Cardiac muscle cell (in vitro differentiated cells and primary cell): ENCODE measurements at regions not wholly inside any gene's neighbourhood (a gene's known extent, or its start where the extent isn't known, plus 50 kb on each side); places are given as distances from the start of the nearest gene placed in this dataset.

Experiments used
- DNase-seq, 2 donors: peaks; one replicate each; pipeline versions ENCODE4 v3.0.0 to v3.0.0-alpha.2; 2010 to 2017; ENCODE audit warnings: low read depth in 1 of 2, low spot score in 1 of 2
- H3K27ac ChIP-seq: fragments of 200-600 bp; sonication (generic); 2 replicates; pipeline ENCODE4 v1.5.1; 2016
- H3K27me3 ChIP-seq: fragments of 200-600 bp; sonication (generic); 2 replicates; pipeline ENCODE4 v1.6.0; 2016; ENCODE audit warnings: control low read depth
- H3K36me3 ChIP-seq: fragments of 200-600 bp; sonication (generic); 2 replicates; pipeline ENCODE4 v1.5.1; 2016; ENCODE audit warnings: control low read depth
- H3K4me1 ChIP-seq: fragments of 200-600 bp; sonication (generic); 2 replicates; pipeline ENCODE4 v1.8.1; 2017; ENCODE audit warnings: low read depth, mild to moderate bottlenecking, mixed run types
- H3K4me3 ChIP-seq: fragments of 200-600 bp; sonication (generic); 2 replicates; pipeline ENCODE4 v1.5.1; 2016; ENCODE audit warnings: mild to moderate bottlenecking
- H3K9me3 ChIP-seq: fragments of 200-600 bp; sonication (generic); 2 replicates; pipeline ENCODE4 v1.5.1; 2017; ENCODE audit warnings: low read depth, mild to moderate bottlenecking, control low read depth
- TF ChIP-seq, protein P1 (sequence below): IDR thresholded peaks from 2 replicates; pipeline ENCODE4 v1.5.1; 2012; ENCODE audit warnings: low read depth, mild to moderate bottlenecking, low read length

- Histone ChIP-seq H3K27me3 (no peaks in the 10 kb centered on the region), H3K27ac (no peak overlapping the region), H3K36me3 (no peaks in the 10 kb centered on the region), H3K4me1 (peaks cover 10% of the 10 kb centered on the region), H3K4me3 (no peak overlapping the region), H3K9me3 (no peaks in the 10 kb centered on the region)
- no peak for DNase-seq
- TF ChIP-seq, protein P1, sequence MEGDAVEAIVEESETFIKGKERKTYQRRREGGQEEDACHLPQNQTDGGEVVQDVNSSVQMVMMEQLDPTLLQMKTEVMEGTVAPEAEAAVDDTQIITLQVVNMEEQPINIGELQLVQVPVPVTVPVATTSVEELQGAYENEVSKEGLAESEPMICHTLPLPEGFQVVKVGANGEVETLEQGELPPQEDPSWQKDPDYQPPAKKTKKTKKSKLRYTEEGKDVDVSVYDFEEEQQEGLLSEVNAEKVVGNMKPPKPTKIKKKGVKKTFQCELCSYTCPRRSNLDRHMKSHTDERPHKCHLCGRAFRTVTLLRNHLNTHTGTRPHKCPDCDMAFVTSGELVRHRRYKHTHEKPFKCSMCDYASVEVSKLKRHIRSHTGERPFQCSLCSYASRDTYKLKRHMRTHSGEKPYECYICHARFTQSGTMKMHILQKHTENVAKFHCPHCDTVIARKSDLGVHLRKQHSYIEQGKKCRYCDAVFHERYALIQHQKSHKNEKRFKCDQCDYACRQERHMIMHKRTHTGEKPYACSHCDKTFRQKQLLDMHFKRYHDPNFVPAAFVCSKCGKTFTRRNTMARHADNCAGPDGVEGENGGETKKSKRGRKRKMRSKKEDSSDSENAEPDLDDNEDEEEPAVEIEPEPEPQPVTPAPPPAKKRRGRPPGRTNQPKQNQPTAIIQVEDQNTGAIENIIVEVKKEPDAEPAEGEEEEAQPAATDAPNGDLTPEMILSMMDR = no peak
Observed at GRCh38 chr2:22697054-22697788, 687.8 kb upstream of the KLHL29 start.

GRCh38 chr2:22701561-22702160 lies 683.3 kb upstream of the KLHL29 start:
- TF ChIP-seq, protein P1 = no peak
- H3K27me3 ChIP-seq = no peaks in the 10 kb centered on the region
- H3K36me3 ChIP-seq = no peaks in the 10 kb centered on the region
- H3K4me1 ChIP-seq = no peaks in the 10 kb centered on the region
- no peak for DNase-seq
- H3K9me3 ChIP-seq = no peaks in the 10 kb centered on the region
- H3K27ac ChIP-seq = no peak overlapping the region
- H3K4me3 ChIP-seq = no peak overlapping the region

DNA sequence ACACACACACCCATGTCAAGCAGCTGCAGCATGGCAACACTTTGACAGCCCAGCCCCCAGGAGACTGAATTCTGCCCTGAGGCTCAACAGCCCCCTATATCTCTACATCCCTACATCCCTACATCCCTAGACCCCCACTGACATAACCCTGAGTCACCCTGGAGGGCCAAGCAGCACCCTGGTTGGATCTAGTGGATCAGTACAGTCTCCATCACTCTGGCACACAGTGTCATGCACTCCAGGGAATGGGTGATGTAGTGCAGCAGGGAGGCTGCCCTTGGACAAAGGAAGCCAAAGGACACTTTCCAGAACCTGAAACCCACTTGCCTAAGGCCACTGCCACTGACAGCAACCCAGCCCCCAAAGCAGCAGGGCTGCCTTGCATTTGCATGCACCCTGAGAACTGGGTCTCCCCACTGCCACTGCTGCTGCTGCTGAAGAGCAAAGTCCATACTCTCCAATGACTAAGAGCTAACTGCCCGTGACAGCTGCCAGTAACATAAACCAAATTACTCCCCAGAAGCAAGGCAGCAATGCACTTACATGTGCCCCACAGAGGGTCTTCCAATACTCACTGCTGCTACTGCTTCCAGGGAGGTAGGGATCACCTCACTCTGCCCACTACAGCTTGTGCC lies 681.6 kb upstream of the KLHL29 start:
- TF ChIP-seq, protein P1 = no peak
- no peaks in the 10 kb centered on the region for H3K9me3 ChIP-seq
- no peak overlapping the region for H3K27ac ChIP-seq
- no peaks in the 10 kb centered on the region for H3K36me3 ChIP-seq
- H3K4me3 ChIP-seq = no peak overlapping the region
- no peak for DNase-seq
- no peaks in the 10 kb centered on the region for H3K27me3 ChIP-seq
- H3K4me1 ChIP-seq = no peaks in the 10 kb centered on the region

- no peak overlapping the region for H3K4me3 ChIP-seq
- no peaks in the 10 kb centered on the region for H3K4me1 ChIP-seq
- no peak overlapping the region for H3K27ac ChIP-seq
- TF ChIP-seq, protein P1 = no peak
- no peaks in the 10 kb centered on the region for H3K27me3 ChIP-seq
- DNase-seq = no peak
- H3K9me3 ChIP-seq = no peaks in the 10 kb centered on the region
- H3K36me3 ChIP-seq = no peaks in the 10 kb centered on the region
Observed at GRCh38 chr2:22719396-22719795, 665.6 kb upstream of the KLHL29 start.

- no peaks in the 10 kb centered on the region for H3K9me3 ChIP-seq
- no peaks in the 10 kb centered on the region for H3K36me3 ChIP-seq
- H3K4me1 ChIP-seq = peaks cover 7% of the 10 kb centered on the region
- TF ChIP-seq, protein P1 = no peak
- no peak overlapping the region for H3K4me3 ChIP-seq
- no peak overlapping the region for H3K27ac ChIP-seq
- DNase-seq = peak in 1 of 2 donors; percentile 13
- H3K27me3 ChIP-seq = no peaks in the 10 kb centered on the region
Observed at GRCh38 chr2:22729466-22729865, 655.5 kb upstream of the KLHL29 start.
